Activated CD8-positive, alpha-beta memory T cell treated with anti-CD3 and anti-CD28 coated beads, Interleukin-2, amount 50 U/mL, for 24 hours (primary cell): ENCODE measurements at regions not wholly inside any gene's neighbourhood (a gene's known extent, or its start where the extent isn't known, plus 50 kb on each side); places are given as distances from the start of the nearest gene placed in this dataset.

ENCODE experiments used
- DNase-seq: peaks from one replicate; pipeline ENCODE4 v3.0.0-alpha.2; 2020; ENCODE audit errors: extremely low read depth

GRCh38 chr9:129473523-129474244 is 147.2 kb downstream of the C9orf50 start:
- DNase-seq: no peak

GRCh38 chr9:129472651-129473102 is 148.2 kb downstream of the C9orf50 start:
- DNase-seq: no peak

- DNase-seq: no peak
Measured at GRCh38 chr9:129471201-129472019, 149.5 kb downstream of the C9orf50 start.

GRCh38 chr9:129469988-129470316 is 150.9 kb downstream of the C9orf50 start:
- DNase-seq: no peak

- no peak for DNase-seq
Measured at GRCh38 chr9:129469188-129469987, 151.5 kb downstream of the C9orf50 start.

GRCh38 chr9:129467739-129468666 is 152.9 kb downstream of the C9orf50 start:
- DNase-seq: no peak

- no peak for DNase-seq
Measured at GRCh38 chr9:129467004-129467588, 153.8 kb downstream of the C9orf50 start.

- DNase-seq: no peak
Measured at GRCh38 chr9:129465834-129466535, 154.9 kb downstream of the C9orf50 start.

- DNase-seq: no peak
Measured at GRCh38 chr9:129464972-129465833, 155.7 kb downstream of the C9orf50 start.

- no peak for DNase-seq
Measured at GRCh38 chr9:129463994-129464393, 156.9 kb downstream of the C9orf50 start.

- DNase-seq: no peak
Measured at GRCh38 chr9:129463477-129463876, 157.4 kb downstream of the C9orf50 start.

GRCh38 chr9:129462360-129462759 is 158.5 kb downstream of the C9orf50 start:
- no peak for DNase-seq

GRCh38 chr9:129460323-129461261 is 160.3 kb downstream of the C9orf50 start:
- DNase-seq: peak; percentile 70

GRCh38 chr9:129459547-129460322 is 161.2 kb downstream of the C9orf50 start:
- no peak for DNase-seq

GRCh38 chr9:129458663-129459546 is 162.0 kb downstream of the C9orf50 start:
- no peak for DNase-seq

- DNase-seq: no peak
Measured at GRCh38 chr9:129458155-129458661, 162.7 kb downstream of the C9orf50 start.
